ENCODE measurements at regions not wholly inside any gene's neighbourhood (a gene's known extent, or its start where the extent isn't known, plus 50 kb on each side); places are given as distances from the start of the nearest gene placed in this dataset.
"Not testable (repeated sequence)": the region's sequence is repeated elsewhere in the genome, so short reads cannot be mapped to it uniquely, and the experiment has no call there.

GRCh38 chr2:184322615-184323014 is 275.7 kb upstream of the ZNF804A start:
- no peak for DNase-seq (ENCODE audit: low read depth, low spot score)

GRCh38 chr2:184326066-184326465 is 272.3 kb upstream of the ZNF804A start:
- DNase-seq (ENCODE audit: low read depth, low spot score), result no peak

- not testable (repeated sequence) for DNase-seq (ENCODE audit: low read depth, low spot score)
Measured at GRCh38 chr2:184327805-184328204, 270.5 kb upstream of the ZNF804A start.

- not testable (repeated sequence) for DNase-seq (ENCODE audit: low read depth, low spot score)
Measured at GRCh38 chr2:184330561-184330960, 267.8 kb upstream of the ZNF804A start.

- no peak for DNase-seq (ENCODE audit: low read depth, low spot score)
Measured at GRCh38 chr2:184336688-184337087, 261.6 kb upstream of the ZNF804A start.

GRCh38 chr2:184338771-184339170 is 259.6 kb upstream of the ZNF804A start:
- DNase-seq (ENCODE audit: low read depth, low spot score), result no peak

- no peak for DNase-seq (ENCODE audit: low read depth, low spot score)
Measured at GRCh38 chr2:184339966-184340365, 258.4 kb upstream of the ZNF804A start.

- no peak for DNase-seq (ENCODE audit: low read depth, low spot score)
Measured at GRCh38 chr2:184346338-184346862, 251.9 kb upstream of the ZNF804A start.

GRCh38 chr2:184351126-184351525 is 247.2 kb upstream of the ZNF804A start:
- no peak for DNase-seq (ENCODE audit: low read depth, low spot score)

- DNase-seq (ENCODE audit: low read depth, low spot score), result no peak
Measured at GRCh38 chr2:184357033-184357432, 241.3 kb upstream of the ZNF804A start.

- no peak for DNase-seq (ENCODE audit: low read depth, low spot score)
Measured at GRCh38 chr2:184359379-184359778, 238.9 kb upstream of the ZNF804A start.

- DNase-seq (ENCODE audit: low read depth, low spot score), result no peak
Measured at GRCh38 chr2:184363213-184363612, 235.1 kb upstream of the ZNF804A start.

- no peak for DNase-seq (ENCODE audit: low read depth, low spot score)
Measured at GRCh38 chr2:184367211-184367610, 231.1 kb upstream of the ZNF804A start.

- no peak for DNase-seq (ENCODE audit: low read depth, low spot score)
Measured at GRCh38 chr2:184369307-184369706, 229.0 kb upstream of the ZNF804A start.

- no peak for DNase-seq (ENCODE audit: low read depth, low spot score)
Measured at GRCh38 chr2:184370954-184371353, 227.4 kb upstream of the ZNF804A start.

GRCh38 chr2:184371641-184372040 is 226.7 kb upstream of the ZNF804A start:
- no peak for DNase-seq (ENCODE audit: low read depth, low spot score)

- no peak for DNase-seq (ENCODE audit: low read depth, low spot score)
Measured at GRCh38 chr2:184372484-184372883, 225.8 kb upstream of the ZNF804A start.

GRCh38 chr2:184394642-184395041 is 203.7 kb upstream of the ZNF804A start:
- no peak for DNase-seq (ENCODE audit: low read depth, low spot score)

GRCh38 chr2:184402381-184402780 is 195.9 kb upstream of the ZNF804A start:
- no peak for DNase-seq (ENCODE audit: low read depth, low spot score)

GRCh38 chr2:184407041-184407630 is 191.2 kb upstream of the ZNF804A start:
- not testable (repeated sequence) for DNase-seq (ENCODE audit: low read depth, low spot score)

- DNase-seq (ENCODE audit: low read depth, low spot score), result no peak
Measured at GRCh38 chr2:184410160-184410559, 188.2 kb upstream of the ZNF804A start.

GRCh38 chr2:184413221-184413620 is 185.1 kb upstream of the ZNF804A start:
- no peak for DNase-seq (ENCODE audit: low read depth, low spot score)

GRCh38 chr2:184413671-184414229 is 184.6 kb upstream of the ZNF804A start:
- DNase-seq (ENCODE audit: low read depth, low spot score), result no peak
